Activated CD4-positive, alpha-beta memory T cell treated with anti-CD3 and anti-CD28 coated beads for 36 hours (primary cell): ENCODE measurements at regions not wholly inside any gene's neighbourhood (a gene's known extent, or its start where the extent isn't known, plus 50 kb on each side); places are given as distances from the start of the nearest gene placed in this dataset.

Experiments
- CTCF ChIA-PET: fragments of 350-600 bp; sonication (Branson Sonifier 250); formaldehyde crosslinking; loops from one replicate; lab custom pipeline; 2021; ENCODE audit warnings: antibody characterized with exemption, inconsistent platforms; lab: Charles Lee
- POLR2A ChIA-PET: fragments of 350-600 bp; sonication (Branson Sonifier 250); formaldehyde crosslinking; loops from one replicate; lab custom pipeline; 2021; ENCODE audit warnings: antibody characterized with exemption; lab: Charles Lee
- DNase-seq: peaks from one replicate; pipeline ENCODE4 v3.0.0-alpha.2; 2020
- H3K27ac Mint-ChIP-seq: one replicate; pipeline ENCODE4 v1.8.0; 2021; ENCODE audit warnings: mixed read lengths
- H3K27me3 Mint-ChIP-seq: one replicate; pipeline ENCODE4 v1.8.0; 2021; ENCODE audit warnings: mixed read lengths
- H3K36me3 Mint-ChIP-seq: one replicate; pipeline ENCODE4 v1.8.0; 2021; ENCODE audit warnings: mixed read lengths
- H3K4me1 Mint-ChIP-seq: one replicate; pipeline ENCODE4 v1.8.0; 2021; ENCODE audit warnings: low read depth, mixed read lengths
- H3K4me3 Mint-ChIP-seq: one replicate; pipeline ENCODE4 v1.8.0; 2021; ENCODE audit warnings: mild to moderate bottlenecking, mixed read lengths
- H3K9me3 Mint-ChIP-seq: one replicate; pipeline ENCODE4 v1.8.0; 2021; ENCODE audit warnings: mixed read lengths
- intact Hi-C: fragments of 100-400 bp; cut with micrococcal nuclease; formaldehyde crosslinking; loops from one replicate; pipeline ENCODE4 v1.15.1; 2023

- ChIA-PET CTCF (no interaction called here), POLR2A (no interaction called here)
- intact Hi-C loops: no loop called here
- H3K4me3 Mint-ChIP-seq: no peak overlapping the region
- no peak overlapping the region for H3K27ac Mint-ChIP-seq
- H3K9me3 Mint-ChIP-seq: peaks cover 2% of the 10 kb centered on the region
- no peaks in the 10 kb centered on the region for H3K4me1 Mint-ChIP-seq
- H3K36me3 Mint-ChIP-seq: no peaks in the 10 kb centered on the region
- H3K27me3 Mint-ChIP-seq: no peaks in the 10 kb centered on the region
- DNase-seq: no peak
Observed at GRCh38 chr3:82498186-82498585, 736.7 kb upstream of the GBE1 start.

- DNase-seq: no peak
- ChIA-PET POLR2A (no interaction called here), CTCF (no interaction called here)
- Mint-ChIP-seq H3K4me1 (no peaks in the 10 kb centered on the region), H3K9me3 (peaks cover 2% of the 10 kb centered on the region), H3K4me3 (no peak overlapping the region), H3K36me3 (no peaks in the 10 kb centered on the region), H3K27me3 (no peaks in the 10 kb centered on the region), H3K27ac (no peak overlapping the region)
- intact Hi-C loops: no loop called here
Observed at GRCh38 chr3:82496890-82497560, 735.6 kb upstream of the GBE1 start.

- ChIA-PET CTCF (no interaction called here), POLR2A (no interaction called here)
- intact Hi-C loops: no loop called here
- H3K27ac Mint-ChIP-seq: no peak overlapping the region
- no peaks in the 10 kb centered on the region for H3K27me3 Mint-ChIP-seq
- DNase-seq: no peak
- H3K36me3 Mint-ChIP-seq: no peaks in the 10 kb centered on the region
- H3K4me1 Mint-ChIP-seq: no peaks in the 10 kb centered on the region
- H3K4me3 Mint-ChIP-seq: no peak overlapping the region
- H3K9me3 Mint-ChIP-seq: peaks cover 5% of the 10 kb centered on the region
Observed at GRCh38 chr3:82495655-82496054, 734.2 kb upstream of the GBE1 start.

GRCh38 chr3:82494977-82495489 is 733.6 kb upstream of the GBE1 start:
- CTCF ChIA-PET: no interaction called here
- no peaks in the 10 kb centered on the region for H3K36me3 Mint-ChIP-seq
- H3K27me3 Mint-ChIP-seq: no peaks in the 10 kb centered on the region
- no peak for DNase-seq
- no peaks in the 10 kb centered on the region for H3K4me1 Mint-ChIP-seq
- no peak overlapping the region for H3K27ac Mint-ChIP-seq
- POLR2A ChIA-PET: no interaction called here
- intact Hi-C loops: no loop called here
- no peak overlapping the region for H3K4me3 Mint-ChIP-seq
- H3K9me3 Mint-ChIP-seq: peaks cover 5% of the 10 kb centered on the region

- no peak for DNase-seq
- POLR2A ChIA-PET: no interaction called here
- intact Hi-C loops: no loop called here
- Mint-ChIP-seq H3K4me3 (no peak overlapping the region), H3K27ac (no peak overlapping the region), H3K4me1 (no peaks in the 10 kb centered on the region), H3K27me3 (no peaks in the 10 kb centered on the region), H3K36me3 (no peaks in the 10 kb centered on the region), H3K9me3 (peaks cover 5% of the 10 kb centered on the region)
- CTCF ChIA-PET: no interaction called here
Observed at GRCh38 chr3:82493858-82494257, 732.4 kb upstream of the GBE1 start.

- CTCF ChIA-PET: no interaction called here
- no peak overlapping the region for H3K27ac Mint-ChIP-seq
- H3K9me3 Mint-ChIP-seq: peaks cover 4% of the 10 kb centered on the region
- no peak for DNase-seq
- H3K4me1 Mint-ChIP-seq: no peaks in the 10 kb centered on the region
- no peaks in the 10 kb centered on the region for H3K36me3 Mint-ChIP-seq
- intact Hi-C loops: no loop called here
- H3K27me3 Mint-ChIP-seq: no peaks in the 10 kb centered on the region
- H3K4me3 Mint-ChIP-seq: no peak overlapping the region
- POLR2A ChIA-PET: no interaction called here
Observed at GRCh38 chr3:82475306-82475705, 713.9 kb upstream of the GBE1 start.

GRCh38 chr3:82474711-82475110 is 713.3 kb upstream of the GBE1 start:
- Mint-ChIP-seq H3K27ac (no peak overlapping the region), H3K27me3 (no peaks in the 10 kb centered on the region), H3K9me3 (peaks cover 4% of the 10 kb centered on the region), H3K36me3 (no peaks in the 10 kb centered on the region), H3K4me1 (no peaks in the 10 kb centered on the region), H3K4me3 (no peak overlapping the region)
- intact Hi-C loops: no loop called here
- no peak for DNase-seq
- ChIA-PET POLR2A (no interaction called here), CTCF (no interaction called here)

- no peak overlapping the region for H3K27ac Mint-ChIP-seq
- no peak overlapping the region for H3K4me3 Mint-ChIP-seq
- POLR2A ChIA-PET: no interaction called here
- no peaks in the 10 kb centered on the region for H3K4me1 Mint-ChIP-seq
- H3K9me3 Mint-ChIP-seq: peaks cover 6% of the 10 kb centered on the region
- intact Hi-C loops: no loop called here
- no peak for DNase-seq
- H3K27me3 Mint-ChIP-seq: no peaks in the 10 kb centered on the region
- H3K36me3 Mint-ChIP-seq: no peaks in the 10 kb centered on the region
- CTCF ChIA-PET: no interaction called here
Observed at GRCh38 chr3:82473864-82474541, 712.6 kb upstream of the GBE1 start.

GRCh38 chr3:82467051-82467450 is 705.6 kb upstream of the GBE1 start:
- Mint-ChIP-seq H3K4me1 (no peaks in the 10 kb centered on the region), H3K9me3 (peaks cover 8% of the 10 kb centered on the region), H3K27ac (no peak overlapping the region), H3K36me3 (no peaks in the 10 kb centered on the region), H3K4me3 (no peak overlapping the region), H3K27me3 (no peaks in the 10 kb centered on the region)
- ChIA-PET POLR2A (no interaction called here), CTCF (no interaction called here)
- intact Hi-C loops: no loop called here
- DNase-seq: no peak

- H3K9me3 Mint-ChIP-seq: peaks cover 10% of the 10 kb centered on the region
- intact Hi-C loops: no loop called here
- no peaks in the 10 kb centered on the region for H3K36me3 Mint-ChIP-seq
Observed at GRCh38 chr3:82462977-82463376, 701.5 kb upstream of the GBE1 start.

GRCh38 chr3:82461049-82461889 is 699.8 kb upstream of the GBE1 start:
- H3K27ac Mint-ChIP-seq: no peak overlapping the region

More at GRCh38 chr3:82462977-82463376, 701.5 kb upstream of the GBE1 start:
- Mint-ChIP-seq H3K4me3 (no peak overlapping the region), H3K27ac (no peak overlapping the region), H3K4me1 (no peaks in the 10 kb centered on the region), H3K27me3 (no peaks in the 10 kb centered on the region)
- ChIA-PET POLR2A (no interaction called here), CTCF (no interaction called here)
- DNase-seq: no peak

GRCh38 chr3:82448320-82448719 is 686.9 kb upstream of the GBE1 start:
- peaks cover 19% of the 10 kb centered on the region for H3K9me3 Mint-ChIP-seq
- POLR2A ChIA-PET: no interaction called here
- no peak overlapping the region for H3K27ac Mint-ChIP-seq
- H3K27me3 Mint-ChIP-seq: no peaks in the 10 kb centered on the region
- H3K4me3 Mint-ChIP-seq: no peak overlapping the region
- CTCF ChIA-PET: no interaction called here
- intact Hi-C loops: no loop called here
- no peak for DNase-seq
- no peaks in the 10 kb centered on the region for H3K4me1 Mint-ChIP-seq
- H3K36me3 Mint-ChIP-seq: no peaks in the 10 kb centered on the region

More at GRCh38 chr3:82461049-82461889, 699.8 kb upstream of the GBE1 start:
- ChIA-PET POLR2A (no interaction called here), CTCF (no interaction called here)
- Mint-ChIP-seq H3K9me3 (peaks cover 8% of the 10 kb centered on the region), H3K36me3 (no peaks in the 10 kb centered on the region), H3K4me1 (no peaks in the 10 kb centered on the region), H3K27me3 (no peaks in the 10 kb centered on the region), H3K4me3 (no peak overlapping the region)
- intact Hi-C loops: no loop called here
- DNase-seq: no peak
